SK-N-SH treated with all-trans-retinoic acid at 6 μM for 48 hours (cell line): ENCODE measurements at regions not wholly inside any gene's neighbourhood (a gene's known extent, or its start where the extent isn't known, plus 50 kb on each side); places are given as distances from the start of the nearest gene placed in this dataset.

Source experiments
- ARNTL ChIP-seq: fragments of 450-650 bp; formaldehyde crosslinking; IDR thresholded peaks from 2 replicates; pipeline ENCODE4 v1.5.0; 2020; ENCODE audit warnings: low read depth, mild to moderate bottlenecking, moderate library complexity, borderline replicate concordance
- BACH2 ChIP-seq: fragments of 250-450 bp; sonication (Bioruptor Pico); IDR thresholded peaks from 2 replicates; pipeline ENCODE4 v1.9.0; 2021; ENCODE audit warnings: mild to moderate bottlenecking, borderline replicate concordance
- CSDC2 ChIP-seq: fragments of 250-450 bp; sonication (Bioruptor Pico); IDR thresholded peaks from 2 replicates; pipeline ENCODE4 v1.5.0; 2020; ENCODE audit warnings: mild to moderate bottlenecking, moderate library complexity
- OSR1 ChIP-seq: fragments of 250-450 bp; sonication (Bioruptor Pico); IDR thresholded peaks from 2 replicates; pipeline ENCODE4 v1.8.0; 2022; ENCODE audit warnings: moderate library complexity, mild to moderate bottlenecking, inconsistent platforms
- RARB ChIP-seq: fragments of 250-450 bp; sonication (Bioruptor Pico); IDR thresholded peaks from 2 replicates; pipeline ENCODE4 v1.8.0; 2021; ENCODE audit warnings: mild to moderate bottlenecking, moderate library complexity
- TCF4 ChIP-seq: fragments of 250-450 bp; sonication (Bioruptor Pico); IDR thresholded peaks from 2 replicates; pipeline ENCODE4 v1.8.0; 2021; ENCODE audit warnings: mild to moderate bottlenecking, moderate library complexity, borderline replicate concordance
- ZFP30 ChIP-seq: fragments of 450-650 bp; formaldehyde crosslinking; IDR thresholded peaks from 2 replicates; pipeline ENCODE4 v1.5.0; 2022; ENCODE audit warnings: mild to moderate bottlenecking, moderate library complexity
- ZNF565 ChIP-seq: fragments of 450-650 bp; formaldehyde crosslinking; conservative IDR thresholded peaks from 2 replicates; pipeline ENCODE4 v1.5.0; 2020; ENCODE audit warnings: low read depth, mild to moderate bottlenecking, moderate library complexity
- ZNF70 ChIP-seq: fragments of 450-650 bp; formaldehyde crosslinking; IDR thresholded peaks from 2 replicates; pipeline ENCODE4 v1.5.0; 2020; ENCODE audit warnings: mild to moderate bottlenecking, moderate library complexity
- ZNF8 ChIP-seq: fragments of 450-650 bp; formaldehyde crosslinking; IDR thresholded peaks from 2 replicates; pipeline ENCODE4 v1.5.0; 2020; ENCODE audit warnings: mild to moderate bottlenecking, moderate library complexity
- TF ChIP-seq, protein P1 (sequence below): fragments of 250-450 bp; sonication (Bioruptor Pico); IDR thresholded peaks from 2 replicates; pipeline ENCODE4 v1.5.1; 2020; ENCODE audit warnings: low read depth, mild to moderate bottlenecking, moderate library complexity
- TF ChIP-seq, protein P2 (sequence below): fragments of 250-450 bp; sonication (Bioruptor Pico); IDR thresholded peaks from 2 replicates; pipeline ENCODE4 v1.8.0; 2020; ENCODE audit warnings: mild to moderate bottlenecking, moderate library complexity, borderline replicate concordance
- TF ChIP-seq, protein P3 (sequence below): fragments of 250-450 bp; sonication (Bioruptor Pico); IDR thresholded peaks from 2 replicates; pipeline ENCODE4 v1.5.1; 2021; ENCODE audit warnings: mild to moderate bottlenecking, moderate library complexity

DNA sequence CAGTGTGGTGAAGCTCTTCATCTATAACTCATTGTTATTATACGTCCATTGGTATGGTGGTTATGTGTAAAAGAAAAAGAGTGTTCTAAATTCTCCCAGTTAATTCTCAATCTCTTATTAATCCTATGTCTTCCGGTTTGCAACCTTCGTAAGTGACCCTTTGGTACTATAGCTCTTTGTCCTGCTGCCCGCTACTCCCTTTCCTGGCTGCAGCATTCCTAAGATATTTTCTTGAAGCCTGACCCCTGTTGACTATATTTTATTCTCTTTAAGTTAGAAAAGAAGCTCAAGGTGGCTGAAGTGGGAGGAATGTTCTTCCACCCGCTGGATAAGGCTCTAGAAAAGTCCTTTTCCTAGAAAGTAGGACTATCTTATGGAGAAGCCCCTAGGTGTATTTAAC is 684.8 kb downstream of the SOCS6 start:
- TF ChIP-seq RARB (no peak), OSR1 (no peak), TCF4 (CRISPR knock-in tag) (no peak), ZFP30 (CRISPR knock-in tag) (no peak), CSDC2 (CRISPR knock-in tag) (no peak), ZNF8 (CRISPR knock-in tag) (no peak), ZNF70 (CRISPR knock-in tag) (no peak), BACH2 (CRISPR knock-in tag) (no peak), ARNTL (CRISPR knock-in tag) (no peak), ZNF565 (CRISPR knock-in tag) (no peak)
- TF ChIP-seq, protein P1, sequence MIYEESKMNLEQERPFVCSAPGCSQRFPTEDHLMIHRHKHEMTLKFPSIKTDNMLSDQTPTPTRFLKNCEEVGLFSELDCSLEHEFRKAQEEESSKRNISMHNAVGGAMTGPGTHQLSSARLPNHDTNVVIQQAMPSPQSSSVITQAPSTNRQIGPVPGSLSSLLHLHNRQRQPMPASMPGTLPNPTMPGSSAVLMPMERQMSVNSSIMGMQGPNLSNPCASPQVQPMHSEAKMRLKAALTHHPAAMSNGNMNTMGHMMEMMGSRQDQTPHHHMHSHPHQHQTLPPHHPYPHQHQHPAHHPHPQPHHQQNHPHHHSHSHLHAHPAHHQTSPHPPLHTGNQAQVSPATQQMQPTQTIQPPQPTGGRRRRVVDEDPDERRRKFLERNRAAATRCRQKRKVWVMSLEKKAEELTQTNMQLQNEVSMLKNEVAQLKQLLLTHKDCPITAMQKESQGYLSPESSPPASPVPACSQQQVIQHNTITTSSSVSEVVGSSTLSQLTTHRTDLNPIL (CRISPR knock-in tag): no peak
- TF ChIP-seq, protein P2, sequence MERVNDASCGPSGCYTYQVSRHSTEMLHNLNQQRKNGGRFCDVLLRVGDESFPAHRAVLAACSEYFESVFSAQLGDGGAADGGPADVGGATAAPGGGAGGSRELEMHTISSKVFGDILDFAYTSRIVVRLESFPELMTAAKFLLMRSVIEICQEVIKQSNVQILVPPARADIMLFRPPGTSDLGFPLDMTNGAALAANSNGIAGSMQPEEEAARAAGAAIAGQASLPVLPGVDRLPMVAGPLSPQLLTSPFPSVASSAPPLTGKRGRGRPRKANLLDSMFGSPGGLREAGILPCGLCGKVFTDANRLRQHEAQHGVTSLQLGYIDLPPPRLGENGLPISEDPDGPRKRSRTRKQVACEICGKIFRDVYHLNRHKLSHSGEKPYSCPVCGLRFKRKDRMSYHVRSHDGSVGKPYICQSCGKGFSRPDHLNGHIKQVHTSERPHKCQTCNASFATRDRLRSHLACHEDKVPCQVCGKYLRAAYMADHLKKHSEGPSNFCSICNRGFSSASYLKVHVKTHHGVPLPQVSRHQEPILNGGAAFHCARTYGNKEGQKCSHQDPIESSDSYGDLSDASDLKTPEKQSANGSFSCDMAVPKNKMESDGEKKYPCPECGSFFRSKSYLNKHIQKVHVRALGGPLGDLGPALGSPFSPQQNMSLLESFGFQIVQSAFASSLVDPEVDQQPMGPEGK (CRISPR knock-in tag): no peak
- TF ChIP-seq, protein P3, sequence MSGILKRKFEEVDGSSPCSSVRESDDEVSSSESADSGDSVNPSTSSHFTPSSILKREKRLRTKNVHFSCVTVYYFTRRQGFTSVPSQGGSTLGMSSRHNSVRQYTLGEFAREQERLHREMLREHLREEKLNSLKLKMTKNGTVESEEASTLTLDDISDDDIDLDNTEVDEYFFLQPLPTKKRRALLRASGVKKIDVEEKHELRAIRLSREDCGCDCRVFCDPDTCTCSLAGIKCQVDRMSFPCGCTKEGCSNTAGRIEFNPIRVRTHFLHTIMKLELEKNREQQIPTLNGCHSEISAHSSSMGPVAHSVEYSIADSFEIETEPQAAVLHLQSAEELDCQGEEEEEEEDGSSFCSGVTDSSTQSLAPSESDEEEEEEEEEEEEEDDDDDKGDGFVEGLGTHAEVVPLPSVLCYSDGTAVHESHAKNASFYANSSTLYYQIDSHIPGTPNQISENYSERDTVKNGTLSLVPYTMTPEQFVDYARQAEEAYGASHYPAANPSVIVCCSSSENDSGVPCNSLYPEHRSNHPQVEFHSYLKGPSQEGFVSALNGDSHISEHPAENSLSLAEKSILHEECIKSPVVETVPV (CRISPR knock-in tag): no peak
